Natural killer cell (primary cell): ENCODE measurements at regions not wholly inside any gene's neighbourhood (a gene's known extent, or its start where the extent isn't known, plus 50 kb on each side); places are given as distances from the start of the nearest gene placed in this dataset.

Experiments used
- ATAC-seq, 3 donors: fragments of 150-1000 bp in 2 of 3; fragments of 200-7000 bp in 1 of 3; cut with Tn5 transposase; 1 replicate in 1 of 3; 2 replicates in 2 of 3; pipeline ENCODE4 v1.10.0; 2021; ENCODE audit warnings: mild to moderate bottlenecking in 2 of 3, moderate library complexity in 2 of 3
- DNase-seq, 2 donors: peaks; one replicate each; pipeline versions ENCODE4 v3.0.0 to v3.0.0-alpha.2; 2013 to 2021; ENCODE audit warnings: mixed read lengths in 1 of 2
- H3K27ac ChIP-seq: one replicate; pipeline ENCODE4 v1.5.1; 2013; ENCODE audit warnings: mild to moderate bottlenecking, low read length
- H3K27me3 ChIP-seq: one replicate; pipeline ENCODE4 v1.6.1; 2013; ENCODE audit warnings: low read length; ENCODE audit not compliant: control insufficient read depth, insufficient read depth
- H3K36me3 ChIP-seq: one replicate; pipeline ENCODE4 v1.6.1; 2013; ENCODE audit warnings: low read length; ENCODE audit not compliant: control insufficient read depth, insufficient read depth
- H3K4me1 ChIP-seq: one replicate; pipeline ENCODE4 v1.6.1; 2013; ENCODE audit warnings: low read length; ENCODE audit not compliant: control insufficient read depth, insufficient read depth
- H3K4me3 ChIP-seq: one replicate; pipeline ENCODE4 v1.5.1; 2013; ENCODE audit warnings: low read length
- H3K9me3 ChIP-seq: one replicate; pipeline ENCODE4 v1.6.1; 2013; ENCODE audit warnings: low read length; ENCODE audit not compliant: control insufficient read depth, insufficient read depth
- H3K27ac Mint-ChIP-seq, 2 donors: one replicate each; pipeline ENCODE4 v1.8.0; 2022; ENCODE audit warnings: mild to moderate bottlenecking in 2 of 2, mixed read lengths in 2 of 2, moderate library complexity in 1 of 2
- H3K27me3 Mint-ChIP-seq, 2 donors: one replicate each; pipeline ENCODE4 v1.8.0; 2022; ENCODE audit warnings: low read depth in 2 of 2, mixed read lengths in 2 of 2
- H3K36me3 Mint-ChIP-seq: one replicate; pipeline ENCODE4 v1.8.0; 2022; ENCODE audit warnings: mixed read lengths
- H3K4me1 Mint-ChIP-seq, 2 donors: one replicate each; pipeline ENCODE4 v1.8.0; 2022; ENCODE audit warnings: mixed read lengths in 2 of 2
- H3K4me3 Mint-ChIP-seq: one replicate; pipeline ENCODE4 v1.8.0; 2022; ENCODE audit warnings: mild to moderate bottlenecking, moderate library complexity, mixed read lengths
- H3K9me3 Mint-ChIP-seq, 2 donors: one replicate each; pipeline ENCODE4 v1.8.0; 2022; ENCODE audit warnings: mixed read lengths in 2 of 2
- WGBS: methylation state at CpG from one replicate; pipeline ENCODE4 v1.1.7; 2013; ENCODE audit warnings: missing lambda C conversion rate; ENCODE audit not compliant: insufficient coverage; 5-methylcytosine and 5-hydroxymethylcytosine counted together
- intact Hi-C: fragments of 100-400 bp; cut with micrococcal nuclease; formaldehyde crosslinking; loops from one replicate; pipeline ENCODE4 v1.14.2; 2022
- TF ChIP-seq, protein P1 (sequence below): fragments of 200-600 bp; IDR thresholded peaks from one replicate; pipeline ENCODE4 v1.8.0; 2022; ENCODE audit warnings: antibody characterized with exemption

DNA sequence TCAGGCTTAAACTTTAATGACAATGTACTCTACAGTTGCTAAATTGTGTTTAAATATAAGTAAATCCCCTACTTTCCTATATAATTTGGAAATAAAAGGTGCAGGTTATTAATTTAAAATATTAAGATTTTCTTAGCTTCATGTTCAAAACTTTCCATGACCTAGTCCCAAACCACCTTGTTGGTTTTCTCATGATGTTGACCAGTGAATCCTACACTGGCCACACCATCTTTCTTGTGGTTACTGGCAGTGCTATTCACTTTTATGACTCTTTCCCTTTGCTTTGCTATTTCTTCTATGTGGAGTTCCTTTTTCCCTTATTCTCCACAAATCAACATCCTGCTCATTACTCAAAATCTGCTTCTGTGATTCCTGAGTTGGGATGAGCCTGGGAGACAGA lies 138.6 kb upstream of the NDUFV2 start:
- TF ChIP-seq, protein P1, sequence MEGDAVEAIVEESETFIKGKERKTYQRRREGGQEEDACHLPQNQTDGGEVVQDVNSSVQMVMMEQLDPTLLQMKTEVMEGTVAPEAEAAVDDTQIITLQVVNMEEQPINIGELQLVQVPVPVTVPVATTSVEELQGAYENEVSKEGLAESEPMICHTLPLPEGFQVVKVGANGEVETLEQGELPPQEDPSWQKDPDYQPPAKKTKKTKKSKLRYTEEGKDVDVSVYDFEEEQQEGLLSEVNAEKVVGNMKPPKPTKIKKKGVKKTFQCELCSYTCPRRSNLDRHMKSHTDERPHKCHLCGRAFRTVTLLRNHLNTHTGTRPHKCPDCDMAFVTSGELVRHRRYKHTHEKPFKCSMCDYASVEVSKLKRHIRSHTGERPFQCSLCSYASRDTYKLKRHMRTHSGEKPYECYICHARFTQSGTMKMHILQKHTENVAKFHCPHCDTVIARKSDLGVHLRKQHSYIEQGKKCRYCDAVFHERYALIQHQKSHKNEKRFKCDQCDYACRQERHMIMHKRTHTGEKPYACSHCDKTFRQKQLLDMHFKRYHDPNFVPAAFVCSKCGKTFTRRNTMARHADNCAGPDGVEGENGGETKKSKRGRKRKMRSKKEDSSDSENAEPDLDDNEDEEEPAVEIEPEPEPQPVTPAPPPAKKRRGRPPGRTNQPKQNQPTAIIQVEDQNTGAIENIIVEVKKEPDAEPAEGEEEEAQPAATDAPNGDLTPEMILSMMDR, result no peak
- H3K9me3 ChIP-seq, result no peaks in the 10 kb centered on the region
- no peaks in the 10 kb centered on the region for H3K4me1 ChIP-seq
- H3K27me3 Mint-ChIP-seq, result peaks cover 7% of the 10 kb centered on the region in 2 donors
- no peak overlapping the region for H3K4me3 ChIP-seq
- no peak overlapping the region for H3K4me3 Mint-ChIP-seq
- H3K27ac ChIP-seq, result no peak overlapping the region
- H3K27me3 ChIP-seq, result no peaks in the 10 kb centered on the region
- no peak for DNase-seq
- H3K27ac Mint-ChIP-seq, result no peak overlapping the region
- intact Hi-C loops, result no loop called here
- ATAC-seq, result no peak
- no peaks in the 10 kb centered on the region for H3K36me3 Mint-ChIP-seq
- no peaks in the 10 kb centered on the region for H3K9me3 Mint-ChIP-seq
- no peaks in the 10 kb centered on the region for H3K4me1 Mint-ChIP-seq
- H3K36me3 ChIP-seq, result no peaks in the 10 kb centered on the region

DNA sequence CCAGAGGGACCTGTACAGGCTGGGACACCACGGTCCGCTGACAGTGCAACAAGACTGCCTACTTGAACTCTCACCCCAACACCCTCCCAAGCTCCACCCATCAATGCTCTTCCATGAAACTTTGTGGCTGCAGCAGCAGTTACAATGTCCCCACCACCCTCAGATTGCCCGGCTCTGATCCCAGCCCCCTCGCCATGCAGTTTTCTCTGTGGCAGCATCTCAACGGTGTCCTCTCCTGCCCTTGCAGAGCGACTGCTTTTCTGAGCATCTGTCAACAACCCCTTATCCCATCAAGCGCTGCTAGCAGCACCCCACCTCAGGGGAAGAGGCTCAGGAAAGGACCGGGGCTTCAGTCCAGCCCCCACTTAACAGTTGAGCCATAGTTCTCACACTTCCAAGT lies 137.1 kb upstream of the NDUFV2 start:
- ATAC-seq (no peak), DNase-seq (no peak)
- no peaks in the 10 kb centered on the region for H3K27me3 ChIP-seq
- no peaks in the 10 kb centered on the region for H3K9me3 ChIP-seq
- no peaks in the 10 kb centered on the region for H3K36me3 ChIP-seq
- H3K9me3 Mint-ChIP-seq, result no peaks in the 10 kb centered on the region
- H3K27me3 Mint-ChIP-seq, result peaks cover 9% of the 10 kb centered on the region in 2 donors
- H3K4me3 ChIP-seq, result no peak overlapping the region
- intact Hi-C loops, result no loop called here
- H3K4me3 Mint-ChIP-seq, result no peak overlapping the region
- WGBS, result 82% methylated on average over 8 of the region's 8 CpGs
- H3K27ac ChIP-seq, result no peak overlapping the region
- H3K4me1 Mint-ChIP-seq, result no peaks in the 10 kb centered on the region
- no peaks in the 10 kb centered on the region for H3K36me3 Mint-ChIP-seq
- H3K4me1 ChIP-seq, result no peaks in the 10 kb centered on the region
- TF ChIP-seq, protein P1, result no peak
- H3K27ac Mint-ChIP-seq, result no peak overlapping the region

DNA sequence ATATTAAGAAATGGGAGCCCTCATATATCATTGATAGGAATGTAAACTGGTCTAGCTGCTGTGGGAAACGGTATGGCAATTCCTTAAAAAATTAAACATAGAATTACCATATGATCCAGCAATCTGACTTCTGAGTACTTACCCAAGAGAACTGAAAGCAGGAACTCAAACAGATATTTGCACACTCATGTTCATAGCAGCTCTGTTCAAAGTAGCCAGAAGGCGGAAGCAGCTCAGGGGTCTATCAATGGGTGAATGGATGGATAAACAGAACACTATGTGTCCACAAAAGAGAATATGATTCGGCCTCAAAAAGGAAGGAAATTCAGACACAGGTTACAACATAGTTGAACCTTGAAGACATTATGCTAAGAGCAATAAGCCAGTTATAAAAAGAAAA lies 135.7 kb upstream of the NDUFV2 start:
- H3K27me3 ChIP-seq, result no peaks in the 10 kb centered on the region
- Mint-ChIP-seq H3K9me3 (no peaks in the 10 kb centered on the region), H3K4me1 (no peaks in the 10 kb centered on the region), H3K4me3 (no peak overlapping the region), H3K27me3 (peaks cover 9% of the 10 kb centered on the region in 2 donors), H3K27ac (no peak overlapping the region), H3K36me3 (no peaks in the 10 kb centered on the region)
- DNase-seq (no peak), ATAC-seq (no peak)
- no peak overlapping the region for H3K27ac ChIP-seq
- intact Hi-C loops, result no loop called here
- no peaks in the 10 kb centered on the region for H3K9me3 ChIP-seq
- TF ChIP-seq, protein P1, result no peak
- WGBS, result 60% methylated on average over 3 of the region's 3 CpGs
- H3K4me1 ChIP-seq, result no peaks in the 10 kb centered on the region
- no peaks in the 10 kb centered on the region for H3K36me3 ChIP-seq
- no peak overlapping the region for H3K4me3 ChIP-seq

DNA sequence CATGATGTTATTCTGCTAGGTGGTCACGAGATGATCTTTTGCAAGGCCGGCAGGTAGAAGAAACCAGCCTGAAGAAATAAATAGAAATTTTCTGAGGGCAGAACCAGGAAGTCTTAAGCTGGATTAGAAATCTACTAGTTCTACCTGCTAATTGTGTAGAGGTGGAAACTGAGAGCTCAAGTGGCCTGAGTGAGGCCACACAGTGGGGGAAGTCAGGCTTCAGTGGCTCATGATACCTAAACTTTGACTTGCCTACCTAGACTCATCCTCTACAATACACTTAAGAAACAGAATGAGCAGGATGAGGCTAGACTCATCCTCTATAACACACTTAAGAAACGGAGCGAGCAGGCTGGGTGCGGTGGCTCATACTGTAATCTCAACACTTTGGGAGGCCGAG lies 134.9 kb upstream of the NDUFV2 start:
- Mint-ChIP-seq H3K9me3 (no peaks in the 10 kb centered on the region), H3K27me3 (peaks cover 9 to 10% of the 10 kb centered on the region in 2 donors), H3K4me3 (no peak overlapping the region), H3K36me3 (no peaks in the 10 kb centered on the region), H3K27ac (no peak overlapping the region), H3K4me1 (no peaks in the 10 kb centered on the region)
- no peak overlapping the region for H3K4me3 ChIP-seq
- TF ChIP-seq, protein P1, result no peak
- H3K27me3 ChIP-seq, result no peaks in the 10 kb centered on the region
- intact Hi-C loops, result no loop called here
- ATAC-seq (no peak), DNase-seq (no peak)
- H3K27ac ChIP-seq, result no peak overlapping the region
- no peaks in the 10 kb centered on the region for H3K36me3 ChIP-seq
- no peaks in the 10 kb centered on the region for H3K4me1 ChIP-seq
- H3K9me3 ChIP-seq, result no peaks in the 10 kb centered on the region
- WGBS, result 96% methylated on average over 6 of the region's 6 CpGs
